Aorta (tissue), 5 donors: ENCODE measurements at regions not wholly inside any gene's neighbourhood (a gene's known extent, or its start where the extent isn't known, plus 50 kb on each side); places are given as distances from the start of the nearest gene placed in this dataset.

Source experiments
- ATAC-seq: fragments of 200-7000 bp; cut with Tn5 transposase; one replicate; pipeline ENCODE4 v1.9.1; 2022; ENCODE audit warnings: moderate library complexity; ENCODE audit not compliant: low FRiP score
- DNase-seq, 2 donors: peaks; one replicate each; pipeline ENCODE4 v3.0.0-alpha.2; 2020
- H3K27ac ChIP-seq, 2 donors: one replicate each; pipeline ENCODE4 v1.5.1; 2013; ENCODE audit warnings: low read length in 2 of 2, mild to moderate bottlenecking in 2 of 2, moderate library complexity in 2 of 2, control low read depth in 1 of 2, inconsistent platforms in 1 of 2, low read depth in 1 of 2
- H3K27me3 ChIP-seq, 2 donors: one replicate each; pipeline ENCODE4 v1.6.1; 2013; ENCODE audit warnings: control low read depth in 1 of 2, low read length in 1 of 2, mild to moderate bottlenecking in 1 of 2, moderate library complexity in 1 of 2; ENCODE audit not compliant: insufficient read depth in 2 of 2, control insufficient read depth in 1 of 2
- H3K36me3 ChIP-seq, 2 donors: one replicate each; pipeline ENCODE4 v1.6.1; 2013; ENCODE audit warnings: control low read depth in 1 of 2, low read length in 1 of 2, mild to moderate bottlenecking in 1 of 2; ENCODE audit not compliant: insufficient read depth in 2 of 2, control insufficient read depth in 1 of 2
- H3K4me1 ChIP-seq, 2 donors: one replicate each; pipeline ENCODE4 v1.6.1; 2013; ENCODE audit warnings: low read length in 2 of 2, control low read depth in 1 of 2, mild to moderate bottlenecking in 1 of 2, moderate library complexity in 1 of 2; ENCODE audit not compliant: insufficient read depth in 2 of 2, control insufficient read depth in 1 of 2
- H3K4me3 ChIP-seq, 2 donors: one replicate each; pipeline ENCODE4 v1.5.1; 2013; ENCODE audit warnings: low read length in 2 of 2, control low read depth in 1 of 2, mild to moderate bottlenecking in 1 of 2
- H3K9me3 ChIP-seq: one replicate; pipeline ENCODE4 v1.6.1; 2013; ENCODE audit warnings: mild to moderate bottlenecking, low read length; ENCODE audit not compliant: control insufficient read depth
- WGBS, 2 donors: extraction: QIAGEN DNeasy Blood & Tissue Kit; methylation state at CpG; one replicate each; pipeline ENCODE4 v1.1.7; 2013; 5-methylcytosine and 5-hydroxymethylcytosine counted together
- intact Hi-C, 2 donors: fragments of 100-400 bp; cut with DNase I; formaldehyde crosslinking; loops; one replicate each; pipeline versions ENCODE4 v1.14.2 to v1.15.0; 2022
- donor health status: healthy with polysubstance abuse.
- donor health status: Bipolar disorder and iron deficiency.
- donor health status: DM: no; HTN: no; CAD: no.
- donor health status: DM: no; HTN: no; CAD: no.
- donor health status: DM: yes; HTN: yes; CAD: no.

GRCh38 chr1:58045094-58045705 is 501.3 kb downstream of the OMA1 start:
- Histone ChIP-seq H3K4me1 (no peaks in the 10 kb centered on the region), H3K27me3 (no peaks in the 10 kb centered on the region), H3K9me3 (no peaks in the 10 kb centered on the region), H3K27ac (no peak overlapping the region), H3K36me3 (no peaks in the 10 kb centered on the region), H3K4me3 (no peak overlapping the region)
- ATAC-seq (no peak), DNase-seq (no peak)
- intact Hi-C loops: loop anchor here in 1 of 2 donors (10.0 kb wide), 1 partner anchor 1210 kb away; no protein-coding TSS in a partner anchor
- 83 to 85% methylated on average over 15 of the region's 15 CpGs for WGBS, 2 donors

GRCh38 chr1:58041621-58042020 is 504.9 kb downstream of the OMA1 start:
- DNase-seq (no peak), ATAC-seq (no peak)
- no peak overlapping the region for H3K27ac ChIP-seq
- no peaks in the 10 kb centered on the region for H3K27me3 ChIP-seq
- no peaks in the 10 kb centered on the region for H3K36me3 ChIP-seq
- 39% methylated on average over 2 of the region's 2 CpGs for WGBS, 2 donors
- H3K4me1 ChIP-seq: no peaks in the 10 kb centered on the region
- no peak overlapping the region for H3K4me3 ChIP-seq
- no peaks in the 10 kb centered on the region for H3K9me3 ChIP-seq
- intact Hi-C loops: loop anchor here in 1 of 2 donors (10.0 kb wide), 1 partner anchor 1207 kb away; no protein-coding TSS in a partner anchor

- intact Hi-C loops: no loop called here
- H3K27ac ChIP-seq: no peak overlapping the region
- no peaks in the 10 kb centered on the region for H3K4me1 ChIP-seq
- H3K4me3 ChIP-seq: no peak overlapping the region
- ATAC-seq (no peak), DNase-seq (no peak)
- 91 to 92% methylated on average over 3 of the region's 3 CpGs for WGBS, 2 donors
- H3K27me3 ChIP-seq: no peaks in the 10 kb centered on the region
- no peaks in the 10 kb centered on the region for H3K36me3 ChIP-seq
- H3K9me3 ChIP-seq: no peaks in the 10 kb centered on the region
These were observed 508.0 kb downstream of the OMA1 start for GRCh38 chr1:58038574-58038973.

- Histone ChIP-seq H3K36me3 (no peaks in the 10 kb centered on the region), H3K4me3 (no peak overlapping the region), H3K9me3 (no peaks in the 10 kb centered on the region), H3K27me3 (no peaks in the 10 kb centered on the region), H3K4me1 (no peaks in the 10 kb centered on the region), H3K27ac (no peak overlapping the region)
- ATAC-seq (no peak), DNase-seq (no peak)
- WGBS, 2 donors: 57 to 69% methylated on average over 2 of the region's 2 CpGs
- intact Hi-C loops: no loop called here
These were observed 511.0 kb downstream of the OMA1 start for GRCh38 chr1:58035523-58035922.

GRCh38 chr1:58033311-58033710 is 513.2 kb downstream of the OMA1 start:
- WGBS, 2 donors: 20 to 21% methylated on average over 2 of the region's 2 CpGs
- intact Hi-C loops: no loop called here
- H3K4me1 ChIP-seq: no peaks in the 10 kb centered on the region
- H3K9me3 ChIP-seq: no peaks in the 10 kb centered on the region
- no peak overlapping the region for H3K27ac ChIP-seq
- ATAC-seq: no peak
- no peak for DNase-seq
- no peak overlapping the region for H3K4me3 ChIP-seq
- no peaks in the 10 kb centered on the region for H3K27me3 ChIP-seq
- H3K36me3 ChIP-seq: no peaks in the 10 kb centered on the region

GRCh38 chr1:58032611-58033073 is 513.9 kb downstream of the OMA1 start:
- intact Hi-C loops: no loop called here

GRCh38 chr1:58031416-58031815 is 515.1 kb downstream of the OMA1 start:
- ATAC-seq (no peak), DNase-seq (no peak)
- Histone ChIP-seq H3K36me3 (no peaks in the 10 kb centered on the region), H3K27ac (no peak overlapping the region), H3K9me3 (no peaks in the 10 kb centered on the region), H3K27me3 (no peaks in the 10 kb centered on the region), H3K4me1 (no peaks in the 10 kb centered on the region), H3K4me3 (no peak overlapping the region)
- 7 to 11% methylated on average over 5 of the region's 5 CpGs for WGBS, 2 donors
- intact Hi-C loops: no loop called here

More at GRCh38 chr1:58032611-58033073, 513.9 kb downstream of the OMA1 start:
- no peaks in the 10 kb centered on the region for H3K27me3 ChIP-seq
- ATAC-seq (no peak), DNase-seq (no peak)
- H3K4me3 ChIP-seq: no peak overlapping the region
- no peaks in the 10 kb centered on the region for H3K36me3 ChIP-seq
- H3K4me1 ChIP-seq: no peaks in the 10 kb centered on the region
- 75 to 81% methylated on average over 1 of the region's 1 CpG for WGBS, 2 donors
- H3K9me3 ChIP-seq: no peaks in the 10 kb centered on the region
- no peak overlapping the region for H3K27ac ChIP-seq

- Histone ChIP-seq H3K4me3 (no peak overlapping the region), H3K9me3 (no peaks in the 10 kb centered on the region), H3K27ac (no peak overlapping the region), H3K4me1 (no peaks in the 10 kb centered on the region), H3K27me3 (no peaks in the 10 kb centered on the region), H3K36me3 (no peaks in the 10 kb centered on the region)
- DNase-seq (no peak), ATAC-seq (no peak)
- intact Hi-C loops: no loop called here
- 52 to 54% methylated on average over 3 of the region's 3 CpGs for WGBS, 2 donors
These were observed 516.1 kb downstream of the OMA1 start for GRCh38 chr1:58030456-58030855.

- intact Hi-C loops: no loop called here
- no peaks in the 10 kb centered on the region for H3K36me3 ChIP-seq
These were observed 528.9 kb downstream of the OMA1 start for GRCh38 chr1:58017641-58018040.

More at GRCh38 chr1:58017641-58018040, 528.9 kb downstream of the OMA1 start:
- Histone ChIP-seq H3K27ac (no peak overlapping the region), H3K9me3 (no peaks in the 10 kb centered on the region), H3K4me1 (no peaks in the 10 kb centered on the region), H3K27me3 (no peaks in the 10 kb centered on the region), H3K4me3 (no peak overlapping the region)
- ATAC-seq: no peak
- no peak for DNase-seq
- WGBS, 2 donors: 88 to 98% methylated on average over 3 of the region's 3 CpGs
